ENCODE measurements at regions not wholly inside any gene's neighbourhood (a gene's known extent, or its start where the extent isn't known, plus 50 kb on each side); places are given as distances from the start of the nearest gene placed in this dataset.
"Not testable (repeated sequence)": the region's sequence is repeated elsewhere in the genome, so short reads cannot be mapped to it uniquely, and the experiment has no call there.

DNA sequence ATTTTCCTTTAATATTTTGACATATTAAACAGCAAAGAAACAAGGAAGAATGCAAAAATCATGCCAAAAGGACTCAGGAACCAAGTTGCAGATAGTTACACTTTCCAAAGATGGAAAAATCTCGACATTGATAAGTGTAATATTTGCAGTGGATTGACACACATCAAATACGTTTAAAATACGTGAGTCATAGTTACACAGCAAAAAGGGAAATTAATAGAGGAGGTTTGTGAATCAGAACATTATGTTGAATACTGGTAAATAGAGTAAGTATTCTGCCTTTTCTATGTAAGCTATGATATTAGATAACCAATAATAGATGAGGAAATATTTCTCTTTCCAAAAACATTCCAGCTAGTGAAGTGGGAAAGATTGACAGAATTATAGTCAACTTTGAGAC lies 1761.3 kb upstream of the IGFBP7 start:
- intact Hi-C loops (cut with DNase I), result no loop called here
- no peak for DNase-seq (ENCODE audit: low spot score)

DNA sequence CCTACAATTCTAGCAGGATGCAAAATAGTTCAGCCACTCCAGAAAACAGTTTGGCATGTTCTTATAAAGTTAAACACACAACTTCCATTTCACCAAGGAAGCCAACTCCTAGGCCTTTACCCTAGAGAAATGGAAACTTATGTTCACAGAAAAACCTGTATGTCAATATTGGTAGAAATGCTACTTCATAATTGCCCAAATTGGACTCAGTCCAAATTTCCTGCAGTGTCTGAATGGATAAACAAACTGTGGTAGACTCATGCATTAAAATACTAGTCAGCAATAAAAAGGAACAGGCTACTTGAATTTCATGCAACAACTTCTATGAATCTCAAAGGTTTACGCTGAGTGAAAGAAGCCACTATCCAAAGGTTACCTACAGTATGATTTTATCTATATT lies 1738.8 kb upstream of the IGFBP7 start:
- no peak for DNase-seq (ENCODE audit: low spot score)
- intact Hi-C loops (cut with DNase I), result no loop called here

DNA sequence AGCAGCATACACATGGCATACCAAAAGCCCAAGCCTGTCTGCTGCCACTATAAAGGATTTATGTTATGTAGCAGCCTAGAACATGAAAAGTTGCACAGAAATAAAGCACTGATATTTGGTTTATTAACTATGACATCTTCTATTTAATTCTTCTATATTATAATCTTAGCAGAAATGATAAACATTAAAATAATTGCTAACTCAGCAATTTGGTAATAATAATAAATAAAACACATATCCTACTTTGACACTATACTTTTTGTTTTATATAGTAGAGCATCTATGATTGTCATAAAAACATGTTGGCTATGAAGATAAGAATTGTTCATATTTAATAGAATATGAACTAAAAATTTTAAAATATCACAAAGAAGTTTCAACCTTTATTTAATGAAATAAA lies 1733.3 kb upstream of the IGFBP7 start:
- no peak for DNase-seq (ENCODE audit: low spot score)
- intact Hi-C loops (cut with DNase I), result no loop called here

DNA sequence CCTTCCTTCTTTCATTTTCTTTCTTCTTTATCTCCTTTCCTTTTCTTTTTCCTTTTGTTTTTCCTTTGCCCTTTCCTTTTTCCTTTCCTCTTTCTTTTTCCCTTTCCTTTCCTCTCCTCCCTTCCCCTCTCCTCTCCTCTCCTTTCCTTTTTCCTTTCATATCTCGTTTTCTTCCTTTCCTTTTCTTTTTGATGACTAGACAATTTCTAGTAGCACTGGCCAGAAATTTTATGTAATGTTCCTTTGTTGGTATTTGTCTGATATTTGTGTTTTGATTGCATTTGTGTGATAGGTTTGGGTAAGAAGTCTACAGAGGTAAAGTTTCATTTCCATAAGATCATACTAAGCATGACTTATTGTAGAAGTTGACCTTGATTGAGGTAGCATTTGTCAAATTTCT lies 1722.9 kb upstream of the IGFBP7 start:
- intact Hi-C loops (cut with DNase I), result no loop called here
- DNase-seq (ENCODE audit: low spot score), result no peak

DNA sequence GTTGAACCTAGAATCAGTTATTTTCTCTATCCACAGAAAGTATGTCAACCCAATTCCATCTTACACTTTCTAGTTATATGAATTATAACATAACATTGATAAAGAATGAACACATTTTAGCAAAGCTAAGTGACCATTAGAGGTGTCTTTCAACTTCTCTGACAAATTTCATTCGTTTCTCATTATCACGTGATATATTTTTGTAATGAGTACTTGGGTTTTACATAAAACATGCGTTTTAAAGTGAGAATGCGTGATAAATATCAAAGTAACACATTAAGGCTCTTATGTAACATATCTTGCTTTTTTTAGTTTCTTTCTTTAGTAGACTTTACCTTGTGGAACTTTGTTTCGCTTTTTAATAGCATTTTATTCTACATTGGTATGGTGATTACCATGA lies 1715.1 kb upstream of the IGFBP7 start:
- DNase-seq (ENCODE audit: low spot score), result no peak
- intact Hi-C loops (cut with DNase I), result no loop called here

DNA sequence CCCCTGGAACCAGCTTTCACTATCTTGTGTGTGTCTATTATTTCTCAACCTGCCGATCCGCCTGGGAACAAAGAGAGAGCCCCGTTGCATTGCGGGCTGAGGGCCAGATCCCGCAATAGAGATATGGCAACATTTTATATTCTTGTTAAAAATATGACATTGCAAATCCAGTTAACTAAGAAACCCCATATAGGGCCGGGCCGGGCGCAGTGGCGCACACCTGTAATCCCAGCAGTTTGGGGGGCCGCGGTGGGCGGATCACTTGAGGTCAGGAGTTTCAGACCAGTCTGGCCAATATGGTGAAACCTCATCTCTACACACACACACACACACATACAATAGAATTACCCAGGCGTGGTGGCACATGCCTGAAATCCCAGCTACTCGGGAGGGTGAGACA lies 1708.4 kb upstream of the IGFBP7 start:
- intact Hi-C loops (cut with DNase I); DNase-seq (ENCODE audit: low spot score): not testable (repeated sequence)

DNA sequence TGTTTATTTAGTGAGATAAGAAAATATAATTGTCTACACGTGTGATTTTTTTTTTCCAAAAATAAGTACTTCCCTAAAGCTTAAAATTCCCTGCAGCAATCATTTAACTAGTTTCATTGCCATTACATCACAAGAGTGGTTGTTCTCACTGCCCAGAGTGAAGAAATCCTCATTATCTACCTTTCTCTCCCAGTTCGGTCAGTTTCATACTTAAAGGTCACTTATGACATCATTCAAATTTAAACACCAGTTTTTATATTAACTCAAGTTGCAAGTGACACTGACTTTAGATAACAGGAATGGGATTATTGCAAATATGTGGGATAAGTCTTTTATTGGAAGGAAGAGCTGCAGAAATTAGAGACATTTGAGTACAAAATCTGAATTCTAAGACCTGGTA lies 1699.8 kb upstream of the IGFBP7 start:
- intact Hi-C loops (cut with DNase I), result no loop called here
- no peak for DNase-seq (ENCODE audit: low spot score)

DNA sequence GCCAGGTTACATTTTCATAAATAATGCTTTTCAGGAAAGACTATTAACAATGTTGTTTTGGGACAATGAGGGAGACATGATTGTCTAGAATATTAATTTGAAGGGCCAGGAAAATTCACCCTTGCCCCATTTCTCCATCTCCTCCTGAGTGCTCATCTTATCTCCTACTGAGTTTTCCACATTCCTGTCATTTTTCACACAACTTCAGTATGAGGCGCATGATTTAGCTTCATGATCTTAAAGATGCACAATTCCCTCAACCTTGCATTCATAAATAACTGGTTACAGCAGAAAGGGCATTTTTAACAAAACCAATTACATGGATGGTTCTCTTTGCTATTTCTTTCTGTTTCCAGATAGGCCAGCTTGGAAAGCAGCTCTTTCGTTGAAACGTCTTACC lies 1699.2 kb upstream of the IGFBP7 start:
- intact Hi-C loops (cut with DNase I), result no loop called here

DNA sequence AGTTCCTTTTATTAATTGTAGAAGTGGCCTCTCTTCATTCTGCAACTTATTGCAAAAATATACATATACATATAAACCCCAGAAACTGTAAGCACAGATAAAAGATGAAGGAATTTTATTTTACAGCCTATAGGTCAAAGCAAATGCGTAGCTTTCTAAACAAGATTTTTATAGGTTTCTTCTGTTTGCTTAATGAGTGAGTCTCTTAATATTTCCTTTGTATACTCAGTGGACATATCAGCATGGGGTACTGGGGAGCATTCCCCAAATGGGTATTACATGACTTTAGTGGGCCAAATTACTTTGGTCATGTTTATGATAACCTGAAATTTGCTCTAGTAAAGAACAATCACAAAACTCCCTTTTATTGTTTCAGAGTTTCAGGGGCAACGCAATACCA lies 1698.6 kb upstream of the IGFBP7 start:
- intact Hi-C loops (cut with DNase I), result no loop called here
- no peak for DNase-seq (ENCODE audit: low spot score)

More for the DNA sequence above, 1699.2 kb upstream of the IGFBP7 start:
- DNase-seq (ENCODE audit: low spot score), result no peak

DNA sequence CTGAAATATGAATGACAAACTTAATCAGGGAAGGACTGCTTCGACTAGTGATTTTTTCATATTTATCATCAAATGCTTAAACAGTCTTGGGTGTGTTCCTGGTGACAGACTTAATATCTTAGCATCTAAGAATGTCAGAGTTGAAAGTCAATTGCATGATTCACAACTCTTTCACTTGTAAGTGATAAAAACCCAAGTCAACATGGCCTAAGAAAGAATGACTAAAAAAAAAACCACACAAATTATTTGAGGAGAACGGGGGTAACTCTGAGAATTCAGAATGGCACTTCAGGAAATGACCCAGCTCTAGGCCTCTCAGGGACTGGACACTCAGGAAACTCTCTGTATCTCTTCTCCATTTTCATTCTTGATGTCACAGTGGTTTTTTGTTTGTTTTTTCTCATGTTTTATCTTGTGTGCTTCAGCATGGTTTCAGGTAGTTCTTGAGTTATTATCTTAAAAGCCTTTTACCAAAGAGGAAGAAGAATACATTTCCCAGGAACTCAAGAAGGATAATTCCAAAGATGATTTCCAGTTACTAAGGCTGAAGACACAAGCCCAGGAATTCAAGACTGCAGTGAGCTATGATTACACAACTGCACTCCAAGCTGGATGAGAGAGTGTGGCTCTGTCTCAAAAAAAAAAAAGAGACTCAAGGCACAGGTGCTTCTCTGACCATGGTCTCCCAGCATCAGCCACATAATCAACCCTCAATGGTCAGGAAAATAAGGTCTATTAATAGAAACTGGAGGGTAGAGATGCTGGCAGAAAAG lies 1697.8 kb upstream of the IGFBP7 start:
- no peak for DNase-seq (ENCODE audit: low spot score)
- intact Hi-C loops (cut with DNase I), result no loop called here

DNA sequence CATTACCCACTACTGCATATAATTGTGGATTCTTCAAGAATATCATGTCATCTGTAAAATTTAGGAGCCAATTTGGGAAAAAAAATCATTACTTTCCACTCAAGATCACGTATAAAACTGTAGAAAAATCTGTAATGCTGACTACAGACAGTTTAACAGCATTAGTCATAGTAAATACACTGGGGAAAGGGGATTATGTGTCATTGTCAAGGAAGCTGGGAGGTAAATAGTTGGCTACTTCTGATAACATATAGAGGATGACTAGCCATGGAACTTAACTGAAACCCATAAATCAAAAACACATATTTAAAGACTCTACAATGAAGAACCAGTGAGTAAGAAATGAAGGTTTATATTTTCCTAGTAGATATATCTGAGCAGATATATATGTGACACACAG lies 1666.4 kb upstream of the IGFBP7 start:
- intact Hi-C loops (cut with DNase I), result no loop called here
- DNase-seq (ENCODE audit: low spot score), result no peak

DNA sequence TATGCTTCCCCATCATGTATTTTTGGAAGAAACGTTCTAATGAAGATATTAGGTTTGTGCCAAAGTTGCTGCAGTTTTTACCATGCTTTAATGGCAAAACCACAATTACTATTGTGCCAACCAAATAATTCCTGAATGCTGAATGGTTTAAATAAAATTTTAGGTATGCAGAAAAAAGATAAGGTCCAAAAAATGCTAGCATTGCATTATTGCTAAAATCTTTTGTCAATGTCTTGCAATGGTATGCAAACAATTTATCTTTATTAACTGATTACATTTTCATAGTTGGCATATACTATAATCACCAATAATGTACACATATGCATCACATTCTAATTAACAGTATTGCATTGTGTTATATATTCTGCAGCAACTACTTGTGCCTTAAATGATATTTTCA lies 1657.4 kb upstream of the IGFBP7 start:
- intact Hi-C loops (cut with DNase I), result no loop called here
- DNase-seq (ENCODE audit: low spot score), result no peak

DNA sequence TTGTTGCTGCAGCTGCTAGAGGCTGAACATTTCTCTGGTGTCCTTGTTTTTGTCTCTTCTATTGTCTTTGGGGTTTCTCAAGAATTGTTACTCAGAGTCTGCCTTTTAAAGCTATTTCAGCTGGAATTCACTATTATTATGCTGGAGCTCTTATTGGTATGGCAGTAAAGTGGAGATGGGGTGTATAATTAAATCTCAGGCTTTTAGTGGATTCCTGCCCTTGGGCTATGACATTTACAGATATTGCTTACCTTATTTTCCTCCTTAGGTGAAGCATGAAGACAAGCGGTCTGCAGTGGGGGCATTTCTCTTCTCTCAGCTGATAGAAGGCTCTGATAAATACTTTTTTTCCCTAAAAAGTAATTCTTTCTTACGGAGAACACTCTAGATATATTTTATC lies 1656.6 kb upstream of the IGFBP7 start:
- intact Hi-C loops (cut with DNase I), result no loop called here
- DNase-seq (ENCODE audit: low spot score), result no peak

DNA sequence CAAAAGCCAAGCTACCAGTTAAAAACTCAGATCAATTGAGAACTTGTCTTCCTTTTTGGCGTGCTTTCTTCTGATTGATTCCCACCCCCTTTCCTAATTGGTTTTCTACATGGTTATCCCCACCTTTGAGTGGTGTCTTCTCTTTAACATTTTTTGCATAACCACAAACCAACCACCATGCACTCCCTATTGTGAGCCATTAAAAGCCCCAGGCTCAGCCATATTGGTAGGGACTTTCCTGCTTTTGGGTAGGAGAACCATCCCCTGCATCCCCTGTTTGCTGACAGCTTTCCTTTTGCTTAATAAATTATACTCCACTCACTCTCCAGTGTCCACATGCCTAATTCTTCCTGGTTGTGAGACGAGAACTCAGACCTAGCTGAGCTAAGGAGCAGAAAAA lies 1651.4 kb upstream of the IGFBP7 start:
- intact Hi-C loops (cut with DNase I), result no loop called here

DNA sequence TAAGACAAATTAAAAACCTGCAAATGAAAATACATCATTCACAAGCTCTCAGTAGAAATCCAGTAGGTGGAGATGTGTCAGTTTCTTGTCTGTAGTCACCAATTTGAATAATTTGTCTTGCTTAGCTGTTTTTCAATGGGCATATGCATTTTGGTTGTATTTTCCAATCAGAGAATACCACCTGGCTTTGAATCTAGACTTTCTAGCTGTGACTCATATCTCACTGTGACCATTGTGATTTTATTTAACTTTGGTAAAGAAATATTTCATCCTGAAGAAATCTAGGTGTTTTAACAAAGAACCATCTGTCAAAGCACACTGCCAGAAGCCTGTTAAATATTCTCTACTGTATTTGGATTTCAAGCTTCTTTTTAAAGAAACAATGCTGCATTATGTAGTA lies 1650.6 kb upstream of the IGFBP7 start:
- DNase-seq (ENCODE audit: low spot score), result no peak
- intact Hi-C loops (cut with DNase I), result no loop called here

More for the DNA sequence above, 1651.4 kb upstream of the IGFBP7 start:
- DNase-seq (ENCODE audit: low spot score), result no peak

DNA sequence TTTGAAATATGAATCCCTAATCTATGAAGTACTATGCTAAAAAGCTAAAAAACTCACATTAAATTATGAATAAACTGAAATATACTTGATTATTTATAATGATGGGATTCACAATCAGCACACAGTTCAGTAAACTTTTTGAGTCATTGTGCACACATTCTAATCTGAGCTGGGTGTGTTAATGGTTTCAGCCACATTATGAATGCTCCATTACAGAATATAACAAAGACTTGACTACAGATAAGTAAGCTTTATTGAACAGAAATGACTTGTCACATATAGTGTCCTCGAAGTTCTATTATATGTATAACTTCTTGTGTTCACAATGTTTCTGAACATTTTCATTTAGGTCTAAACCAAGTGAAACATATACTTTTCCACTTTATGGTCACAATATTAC lies 1649.9 kb upstream of the IGFBP7 start:
- DNase-seq (ENCODE audit: low spot score), result no peak
- intact Hi-C loops (cut with DNase I), result no loop called here

DNA sequence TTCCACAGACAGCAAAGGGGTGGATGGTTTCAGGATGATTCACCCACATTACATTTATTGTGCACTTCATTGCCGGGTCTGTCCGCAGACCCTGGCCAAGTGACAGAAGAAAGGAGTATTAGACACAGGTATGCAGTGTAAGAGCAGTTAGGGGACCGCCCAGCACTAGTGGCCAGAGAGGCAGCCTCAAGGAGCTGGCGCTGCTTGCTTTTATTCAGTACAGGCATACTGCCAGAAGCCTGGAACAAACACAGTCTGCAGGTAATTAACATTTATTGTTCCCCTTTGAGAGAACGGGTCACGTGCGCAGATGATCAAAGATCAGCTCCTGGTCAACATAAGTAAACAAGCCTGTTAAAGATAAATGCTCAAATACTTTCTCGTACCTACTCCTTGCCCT lies 1639.0 kb upstream of the IGFBP7 start:
- DNase-seq (ENCODE audit: low spot score), result no peak
- intact Hi-C loops (cut with DNase I), result no loop called here

DNA sequence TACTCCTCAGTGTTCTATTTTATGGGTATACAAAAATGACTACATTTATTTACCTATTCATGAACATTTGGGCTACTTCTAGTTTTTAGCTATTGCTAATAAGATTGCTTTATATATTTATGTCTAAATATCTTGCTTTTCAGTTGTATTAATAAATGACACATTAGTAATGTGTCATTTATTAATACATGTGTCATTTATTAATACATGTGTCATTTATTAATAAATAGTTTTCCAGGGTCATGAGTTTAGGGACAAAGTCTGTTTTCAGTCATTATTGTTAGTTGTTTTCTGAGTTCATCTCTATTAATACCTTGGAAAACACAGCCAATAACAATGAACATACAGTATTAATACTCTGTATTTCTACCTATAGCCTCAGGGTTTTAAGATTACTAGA lies 1630.7 kb upstream of the IGFBP7 start:
- DNase-seq (ENCODE audit: low spot score), result no peak
- intact Hi-C loops (cut with DNase I), result no loop called here

DNA sequence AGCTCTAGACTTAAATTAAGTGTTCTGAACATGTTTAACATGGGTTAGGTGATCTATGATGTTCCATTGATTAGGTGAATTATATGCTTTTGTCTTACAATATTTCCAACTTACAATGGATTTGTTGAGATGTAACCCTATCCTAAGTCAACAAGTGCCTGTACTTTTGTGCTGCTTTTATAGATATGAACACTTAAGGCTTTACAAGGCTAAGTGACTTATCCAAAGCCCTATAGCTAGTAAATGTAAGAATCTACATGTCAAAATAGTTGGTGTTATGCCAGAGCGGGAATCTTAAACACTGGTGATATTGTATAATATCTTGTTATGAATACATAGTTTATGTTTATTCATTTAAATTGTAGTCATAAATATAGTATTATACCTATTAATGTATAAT lies 1629.1 kb upstream of the IGFBP7 start:
- intact Hi-C loops (cut with DNase I), result no loop called here
- DNase-seq (ENCODE audit: low spot score), result no peak

DNA sequence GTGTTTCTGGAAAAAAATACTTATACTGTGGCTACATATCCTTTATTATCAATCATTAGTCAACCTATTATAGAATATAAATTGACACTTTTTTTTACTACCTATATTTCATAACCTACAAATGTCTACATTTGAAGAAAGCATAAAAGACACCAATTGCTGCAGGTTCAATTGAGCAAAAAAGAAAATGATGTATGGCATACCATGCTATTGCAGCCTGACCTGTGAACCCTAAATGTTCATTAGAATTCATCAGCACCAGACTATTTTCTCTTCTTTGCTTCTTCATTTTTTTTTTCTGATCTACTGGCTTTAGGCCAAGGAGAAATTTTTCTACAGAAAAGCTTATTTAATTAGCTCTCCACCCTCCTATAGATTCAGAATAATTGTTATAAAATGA lies 1628.2 kb upstream of the IGFBP7 start:
- intact Hi-C loops (cut with DNase I), result no loop called here
- DNase-seq (ENCODE audit: low spot score), result no peak

DNA sequence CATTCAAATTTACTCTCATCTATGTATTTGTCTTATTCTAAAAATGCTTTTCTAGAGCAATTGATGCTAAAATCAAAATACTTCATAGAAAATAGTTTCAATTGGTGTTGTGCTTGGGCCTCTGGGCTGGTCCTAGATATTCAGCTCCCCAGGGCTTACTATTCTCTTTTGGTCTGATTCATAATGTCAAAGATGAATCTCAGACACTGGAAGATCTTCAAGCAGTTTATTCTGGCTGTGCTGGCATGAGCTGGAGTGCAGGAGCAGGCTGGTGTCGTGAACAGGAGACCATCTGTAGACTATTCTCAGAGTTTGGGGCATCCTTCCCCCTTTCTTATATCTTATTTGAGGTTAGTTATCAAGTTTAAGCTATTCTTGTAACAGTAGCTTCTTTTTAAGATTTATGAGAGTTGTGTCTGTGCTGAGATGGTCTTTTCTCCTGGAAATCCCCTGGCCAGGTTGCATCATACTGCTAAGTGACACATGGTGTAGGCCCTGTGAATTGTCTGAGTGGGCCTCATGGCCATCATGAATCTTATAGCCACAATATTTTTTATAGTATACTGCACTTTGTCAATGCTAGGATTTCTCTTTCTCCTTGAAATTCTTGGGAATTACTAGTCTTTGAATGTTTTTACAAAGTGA lies 1624.0 kb upstream of the IGFBP7 start:
- intact Hi-C loops (cut with DNase I), result no loop called here
- DNase-seq (ENCODE audit: low spot score), result no peak

DNA sequence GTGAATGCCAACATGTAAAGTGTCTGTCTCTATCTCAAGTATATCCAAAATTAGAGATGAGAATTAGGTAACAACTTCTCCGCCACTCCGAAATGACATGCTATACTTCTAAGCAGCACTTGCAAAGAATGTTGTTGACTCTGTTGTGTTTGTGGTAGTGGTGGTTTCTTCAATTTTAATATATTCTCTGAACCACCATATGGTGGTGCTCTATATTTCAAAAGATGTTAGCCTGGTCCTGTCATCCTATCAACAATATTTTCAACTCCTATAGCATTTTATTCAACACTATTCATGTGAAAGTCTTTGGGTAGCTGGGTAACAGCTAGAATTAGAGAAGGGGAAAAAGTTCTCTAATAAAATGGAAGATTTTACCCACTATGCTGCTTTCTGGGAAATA lies 1622.8 kb upstream of the IGFBP7 start:
- no peak for DNase-seq (ENCODE audit: low spot score)
- intact Hi-C loops (cut with DNase I), result no loop called here

Data from cardiac septum (tissue), 1 donor.